ENCODE measurements at regions not wholly inside any gene's neighbourhood (a gene's known extent, or its start where the extent isn't known, plus 50 kb on each side); places are given as distances from the start of the nearest gene placed in this dataset.

DNA sequence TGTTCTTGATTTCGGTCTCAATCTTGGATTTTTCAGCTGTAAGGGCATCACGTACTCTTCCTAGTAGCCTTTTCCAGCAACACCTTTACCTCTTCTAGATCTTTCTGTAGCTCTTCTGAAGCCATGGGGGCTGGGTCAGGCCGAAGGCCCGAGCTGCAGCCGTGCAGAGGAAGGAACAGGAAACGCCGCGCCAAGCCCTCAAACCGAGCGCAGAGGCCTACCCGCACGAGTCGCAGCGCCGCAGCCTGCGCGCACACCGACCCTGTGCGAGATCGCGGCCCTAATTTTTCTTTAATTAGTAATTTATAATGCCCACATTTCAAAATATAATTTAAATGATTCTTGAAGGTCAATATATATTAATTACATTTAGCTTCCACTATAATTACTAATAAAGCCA, 483.8 kb downstream of the NUP35 start:
- no peaks in the 10 kb centered on the region for H3K79me2 ChIP-seq (ENCODE audit: control insufficient read depth, insufficient read depth, low read length)
- H4K20me1 ChIP-seq (replicated peaks; ENCODE audit: control insufficient read depth, insufficient read depth, low read length), result no peaks in the 10 kb centered on the region
- intact Hi-C loops (cut with micrococcal nuclease) (no loop called here), in situ Hi-C loops (cut with MboI) (no loop called here)
- H3K27ac ChIP-seq (ENCODE audit: extremely low read depth, low read depth, low read length), result no peak overlapping the region
- WGBS (ENCODE audit: insufficient coverage, low coverage, missing lambda C conversion rate), result 15% methylated on average over 21 of the region's 21 CpGs
- ChIA-PET POLR2A (no interaction called here), CTCF (ENCODE audit: low intra/inter-chr PET ratio) (no interaction called here)
- no peaks in the 10 kb centered on the region for H3K36me3 ChIP-seq (ENCODE audit: control insufficient read depth, insufficient read depth, low read length)
- no peaks in the 10 kb centered on the region for H3K27me3 ChIP-seq (ENCODE audit: control insufficient read depth in 2 of 2, insufficient read depth in 2 of 2, low read length in 2 of 2)
- no peaks in the 10 kb centered on the region for H3K9me3 ChIP-seq (replicated peaks; ENCODE audit: control insufficient read depth, insufficient read depth, low read depth, low read length)
- DNase-seq (ENCODE audit: extremely low read depth in 1 of 4, low spot score in 3 of 4) (no peak), FAIRE-seq (no peak), ATAC-seq (no peak)
- no peak overlapping the region for H3K4me2 ChIP-seq (ENCODE audit: insufficient read depth, low read length)
- no peaks in the 10 kb centered on the region for H3K4me1 ChIP-seq (replicated peaks in 1 of 2; ENCODE audit: control insufficient read depth in 2 of 2, insufficient read depth in 2 of 2, low read length in 2 of 2)
- no peak overlapping the region for H3K4me3 ChIP-seq
- H3K9ac ChIP-seq (ENCODE audit: insufficient read depth in 1 of 2, low read depth in 2 of 2, low read length in 2 of 2), result no peak overlapping the region
- BruUV-seq (replicated peaks), result no TSS peak
- H3K9me1 ChIP-seq (ENCODE audit: control insufficient read depth, insufficient read depth, low read length), result no peaks in the 10 kb centered on the region
- no peak for TF ChIP-seq RNF2 (IDR thresholded peaks at IDR 0.05)
- TF ChIP-seq, protein P1, sequence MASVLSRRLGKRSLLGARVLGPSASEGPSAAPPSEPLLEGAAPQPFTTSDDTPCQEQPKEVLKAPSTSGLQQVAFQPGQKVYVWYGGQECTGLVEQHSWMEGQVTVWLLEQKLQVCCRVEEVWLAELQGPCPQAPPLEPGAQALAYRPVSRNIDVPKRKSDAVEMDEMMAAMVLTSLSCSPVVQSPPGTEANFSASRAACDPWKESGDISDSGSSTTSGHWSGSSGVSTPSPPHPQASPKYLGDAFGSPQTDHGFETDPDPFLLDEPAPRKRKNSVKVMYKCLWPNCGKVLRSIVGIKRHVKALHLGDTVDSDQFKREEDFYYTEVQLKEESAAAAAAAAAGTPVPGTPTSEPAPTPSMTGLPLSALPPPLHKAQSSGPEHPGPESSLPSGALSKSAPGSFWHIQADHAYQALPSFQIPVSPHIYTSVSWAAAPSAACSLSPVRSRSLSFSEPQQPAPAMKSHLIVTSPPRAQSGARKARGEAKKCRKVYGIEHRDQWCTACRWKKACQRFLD (CRISPR knock-in tag; IDR thresholded peaks at IDR 0.05), result no peak
- no peak for TF ChIP-seq SAFB (IDR thresholded peaks at IDR 0.05; ENCODE audit: borderline replicate concordance, low read depth, low read length)
- TF ChIP-seq, protein P2, sequence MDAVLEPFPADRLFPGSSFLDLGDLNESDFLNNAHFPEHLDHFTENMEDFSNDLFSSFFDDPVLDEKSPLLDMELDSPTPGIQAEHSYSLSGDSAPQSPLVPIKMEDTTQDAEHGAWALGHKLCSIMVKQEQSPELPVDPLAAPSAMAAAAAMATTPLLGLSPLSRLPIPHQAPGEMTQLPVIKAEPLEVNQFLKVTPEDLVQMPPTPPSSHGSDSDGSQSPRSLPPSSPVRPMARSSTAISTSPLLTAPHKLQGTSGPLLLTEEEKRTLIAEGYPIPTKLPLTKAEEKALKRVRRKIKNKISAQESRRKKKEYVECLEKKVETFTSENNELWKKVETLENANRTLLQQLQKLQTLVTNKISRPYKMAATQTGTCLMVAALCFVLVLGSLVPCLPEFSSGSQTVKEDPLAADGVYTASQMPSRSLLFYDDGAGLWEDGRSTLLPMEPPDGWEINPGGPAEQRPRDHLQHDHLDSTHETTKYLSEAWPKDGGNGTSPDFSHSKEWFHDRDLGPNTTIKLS (IDR thresholded peaks at IDR 0.05; ENCODE audit: borderline replicate concordance, low read depth), result no peak
- no peak for TF ChIP-seq TBP (optimal IDR thresholded peaks at IDR 0.05; ENCODE audit: low read depth, low read length)
- no peak for TF ChIP-seq SMC3 (conservative IDR thresholded peaks at IDR 0.05; ENCODE audit: insufficient read depth, low read depth, low read length)
- no peak overlapping the region for H2AFZ ChIP-seq (ENCODE audit: low read depth, low read length)
